Heart left ventricle (tissue), 16 donors: ENCODE measurements at regions not wholly inside any gene's neighbourhood (a gene's known extent, or its start where the extent isn't known, plus 50 kb on each side); places are given as distances from the start of the nearest gene placed in this dataset.

Experiments used
- ATAC-seq, 4 donors: fragments of 200-7000 bp; cut with Tn5 transposase; one replicate each; pipeline ENCODE4 v1.9.1; 2020 to 2022; ENCODE audit warnings: moderate library complexity in 4 of 4, mild to moderate bottlenecking in 3 of 4, moderate number of reproducible peaks in 1 of 4
- DNase-seq, 5 donors: peaks; one replicate each; pipeline ENCODE4 v3.0.0-alpha.2; 2020
- H3K27ac ChIP-seq, 12 donors: fragments of 200-600 bp; sonication (generic) in 4 of 12; one replicate each; pipeline versions ENCODE4 v1.5.0 to v1.8.0; 2016 to 2022; ENCODE audit warnings: mild to moderate bottlenecking in 2 of 12
- H3K27me3 ChIP-seq, 9 donors: fragments of 200-600 bp; sonication (generic) in 2 of 9; one replicate each; pipeline versions ENCODE4 v1.5.1 to v1.8.0; 2016 to 2022; ENCODE audit warnings: mild to moderate bottlenecking in 3 of 9
- H3K36me3 ChIP-seq, 9 donors: fragments of 200-600 bp; sonication (generic) in 2 of 9; one replicate each; pipeline versions ENCODE4 v1.5.0 to v1.8.0; 2018 to 2022; ENCODE audit warnings: mild to moderate bottlenecking in 2 of 9
- H3K4me1 ChIP-seq, 12 donors: fragments of 200-600 bp; sonication (generic) in 4 of 12; one replicate each; pipeline versions ENCODE4 v1.5.0 to v1.8.0; 2016 to 2022; ENCODE audit warnings: mild to moderate bottlenecking in 3 of 12
- H3K4me3 ChIP-seq, 12 donors: fragments of 200-600 bp; sonication (generic) in 4 of 12; one replicate each; pipeline versions ENCODE4 v1.5.0 to v1.8.0; 2017 to 2022; ENCODE audit warnings: mild to moderate bottlenecking in 9 of 12, moderate library complexity in 4 of 12
- H3K9me3 ChIP-seq, 12 donors: fragments of 200-600 bp; sonication (generic) in 4 of 12; one replicate each; pipeline versions ENCODE4 v1.5.0 to v1.8.0; 2016 to 2022; ENCODE audit warnings: mild to moderate bottlenecking in 1 of 12
- POLR2A ChIP-seq, 2 donors: fragments of 450-650 bp; IDR thresholded peaks; one replicate each; pipeline ENCODE4 v1.6.1; 2017; ENCODE audit warnings: antibody characterized with exemption in 2 of 2, mild to moderate bottlenecking in 2 of 2, moderate library complexity in 2 of 2
- WGBS, 4 donors: extraction: QIAGEN DNeasy Blood & Tissue Kit in 2 of 4; methylation state at CpG; one replicate each; pipeline versions ENCODE4 v1.1.5 to v1.1.7; 2013 to 2018; 5-methylcytosine and 5-hydroxymethylcytosine counted together
- intact Hi-C, 10 donors: fragments of 100-400 bp; cut with DNase I; formaldehyde crosslinking; loops; one replicate each; pipeline versions ENCODE4 v1.11.1 to v1.14.2; 2022
- TF ChIP-seq, protein P1 (sequence below), 12 donors: fragments of 200-600 bp; sonication (generic) in 4 of 12; IDR thresholded peaks; one replicate each; pipeline versions ENCODE4 v1.5.0 to v1.8.0; 2018 to 2022; ENCODE audit warnings: antibody characterized with exemption in 12 of 12, mild to moderate bottlenecking in 5 of 12
- donor health status: ischemic (EF 13 %, LVEDD 7.1; RV severe dilation, severe dysfunction).
- donor health status: healthy with polysubstance abuse.
- donor health status: DM: no; HTN: yes; CAD: no.
- donor health status: DM: no; HTN: no; CAD: no.
- donor health status: ischemic (EF 25% LVEDD 6.9; RV normal size, moderate dysfunction).
- donor health status: ischemic (EF 25% LVEDD 5.7; RV mildly dilated, moderate dysfunction).
- donor health status: healthy.
- donor health status: DM: yes; HTN: yes; CAD: no.
- donor health status: ischemic (EF 35%, LVEDD 5.7; RV mildly dilated, moderate dysfunction).
- donor health status: nonischemic (EF 11% LVEDD 7.7; RV severe dilation, severe dysfunction).
- donor health status: DM: yes; HTN: yes; CAD: no.
- donor health status: PGD.
- donor health status: ischemic (EF 29% LVEDD 5.4; RV normal size, mild dysfunction).
- donor health status: nonischemic (EF 23%, LVEDD 6.1; RV moderate dilation, normal function).

DNA sequence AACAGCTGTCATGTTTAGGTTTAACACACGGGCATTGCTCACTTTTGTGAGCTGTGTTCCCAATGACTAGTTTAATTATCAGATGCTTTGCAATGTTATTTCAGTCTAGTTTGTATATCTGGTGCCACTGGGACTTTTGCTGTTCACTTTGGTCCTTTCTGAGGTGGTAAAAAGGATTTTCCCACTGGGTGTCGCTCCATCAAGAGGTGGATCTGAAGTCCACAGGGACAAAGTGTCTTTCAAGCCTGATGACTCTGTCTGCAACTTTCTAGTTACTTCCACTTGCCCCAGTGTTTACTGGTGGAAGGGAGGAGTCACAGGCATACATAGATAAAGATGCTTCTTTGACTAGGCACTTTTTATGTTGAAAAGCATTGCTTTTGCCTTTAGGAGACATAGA, 242.2 kb downstream of the HGF start:
- ATAC-seq (no peak), DNase-seq (no peak)
- Histone ChIP-seq H3K27ac (no peak overlapping the region), H3K27me3 (no peaks in the 10 kb centered on the region), H3K36me3 (no peaks in the 10 kb centered on the region), H3K4me1 (no peaks in the 10 kb centered on the region), H3K4me3 (no peak overlapping the region), H3K9me3 (no peaks in the 10 kb centered on the region)
- TF ChIP-seq, protein P1, sequence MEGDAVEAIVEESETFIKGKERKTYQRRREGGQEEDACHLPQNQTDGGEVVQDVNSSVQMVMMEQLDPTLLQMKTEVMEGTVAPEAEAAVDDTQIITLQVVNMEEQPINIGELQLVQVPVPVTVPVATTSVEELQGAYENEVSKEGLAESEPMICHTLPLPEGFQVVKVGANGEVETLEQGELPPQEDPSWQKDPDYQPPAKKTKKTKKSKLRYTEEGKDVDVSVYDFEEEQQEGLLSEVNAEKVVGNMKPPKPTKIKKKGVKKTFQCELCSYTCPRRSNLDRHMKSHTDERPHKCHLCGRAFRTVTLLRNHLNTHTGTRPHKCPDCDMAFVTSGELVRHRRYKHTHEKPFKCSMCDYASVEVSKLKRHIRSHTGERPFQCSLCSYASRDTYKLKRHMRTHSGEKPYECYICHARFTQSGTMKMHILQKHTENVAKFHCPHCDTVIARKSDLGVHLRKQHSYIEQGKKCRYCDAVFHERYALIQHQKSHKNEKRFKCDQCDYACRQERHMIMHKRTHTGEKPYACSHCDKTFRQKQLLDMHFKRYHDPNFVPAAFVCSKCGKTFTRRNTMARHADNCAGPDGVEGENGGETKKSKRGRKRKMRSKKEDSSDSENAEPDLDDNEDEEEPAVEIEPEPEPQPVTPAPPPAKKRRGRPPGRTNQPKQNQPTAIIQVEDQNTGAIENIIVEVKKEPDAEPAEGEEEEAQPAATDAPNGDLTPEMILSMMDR (IDR thresholded peaks at IDR 0.05), result no peak
- TF ChIP-seq POLR2A (IDR thresholded peaks at IDR 0.05), result no peak
- 56 to 85% (median 81%) methylated on average over 2 of the region's 2 CpGs for WGBS, 4 donors
- intact Hi-C loops, result no loop called here

DNA sequence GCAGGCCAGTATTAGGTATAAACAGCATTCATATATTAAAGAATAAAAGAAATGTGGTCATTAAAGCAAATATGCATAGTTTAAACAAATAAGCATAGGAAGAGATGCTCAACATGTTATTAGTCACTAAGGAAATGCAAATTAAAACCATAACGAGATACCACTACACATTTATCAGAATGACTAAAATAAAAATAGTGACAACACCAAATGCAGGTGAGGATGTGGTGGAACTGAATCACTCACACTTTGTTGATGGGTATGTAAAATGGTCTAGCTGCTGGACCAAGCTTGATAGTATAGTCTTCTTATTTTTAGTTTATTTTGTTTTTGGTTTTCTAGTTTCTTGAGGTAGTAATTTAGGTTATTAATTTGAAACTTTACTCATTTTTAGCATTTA, 242.9 kb downstream of the HGF start:
- Histone ChIP-seq H3K4me3 (no peak overlapping the region), H3K27me3 (no peaks in the 10 kb centered on the region), H3K36me3 (no peaks in the 10 kb centered on the region), H3K4me1 (no peaks in the 10 kb centered on the region), H3K27ac (no peak overlapping the region), H3K9me3 (no peaks in the 10 kb centered on the region)
- TF ChIP-seq POLR2A (IDR thresholded peaks at IDR 0.05), result no peak
- TF ChIP-seq, protein P1 (IDR thresholded peaks at IDR 0.05), result no peak
- no peak for DNase-seq
- ATAC-seq, result no peak
- WGBS, 4 donors, result 69 to 85% (median 75%) methylated on average over 1 of the region's 1 CpG
- intact Hi-C loops, result no loop called here

DNA sequence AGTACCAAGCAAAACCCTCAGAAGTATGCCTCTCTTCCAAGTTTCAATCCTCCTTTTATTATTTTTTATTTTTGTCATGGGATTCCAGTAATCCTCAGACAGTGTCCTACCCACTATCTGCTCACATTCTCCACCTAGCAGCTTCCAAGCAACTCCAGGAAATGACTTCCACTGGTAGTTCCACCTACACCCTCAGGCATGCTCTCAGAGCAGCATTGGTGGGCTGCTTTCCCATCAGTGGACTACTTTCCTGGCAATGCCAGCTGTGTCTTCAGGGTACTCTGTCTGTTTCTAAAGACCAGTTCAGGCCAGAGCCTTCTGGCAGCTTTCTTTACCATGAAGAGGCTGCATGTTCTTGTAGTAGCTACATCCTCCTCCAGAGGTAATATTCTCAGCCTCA, 244.0 kb downstream of the HGF start:
- Histone ChIP-seq H3K27me3 (no peaks in the 10 kb centered on the region), H3K9me3 (no peaks in the 10 kb centered on the region), H3K4me1 (no peaks in the 10 kb centered on the region), H3K27ac (no peak overlapping the region), H3K4me3 (no peak overlapping the region), H3K36me3 (no peaks in the 10 kb centered on the region)
- DNase-seq, result no peak
- TF ChIP-seq, protein P1 (IDR thresholded peaks at IDR 0.05), result no peak
- no peak for TF ChIP-seq POLR2A (IDR thresholded peaks at IDR 0.05)
- intact Hi-C loops, result no loop called here
- ATAC-seq, result no peak

DNA sequence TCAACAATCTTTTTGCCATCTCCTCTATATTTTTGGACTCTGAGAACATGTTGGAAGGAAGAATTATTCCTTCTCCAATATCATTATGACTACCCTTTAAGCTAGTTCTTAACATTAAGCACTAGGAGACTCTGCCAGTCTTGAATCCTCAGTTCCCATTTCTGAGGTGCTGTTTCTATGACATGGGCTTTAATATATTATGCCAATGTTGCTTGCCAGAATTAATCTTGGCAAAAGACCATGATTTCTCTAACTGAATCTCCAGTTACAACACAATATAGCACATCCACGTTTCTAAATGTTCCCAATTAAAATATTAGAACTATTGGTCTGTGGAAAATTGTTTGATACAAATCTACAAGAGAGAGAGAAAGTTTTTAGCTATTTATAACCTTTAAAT, 250.0 kb downstream of the HGF start:
- TF ChIP-seq, protein P1 (IDR thresholded peaks at IDR 0.05), result no peak
- TF ChIP-seq POLR2A (IDR thresholded peaks at IDR 0.05), result no peak
- no peaks in the 10 kb centered on the region for H3K36me3 ChIP-seq
- no peak for DNase-seq
- H3K4me3 ChIP-seq, result no peak overlapping the region
- intact Hi-C loops, result no loop called here
- no peaks in the 10 kb centered on the region for H3K4me1 ChIP-seq
- no peaks in the 10 kb centered on the region for H3K9me3 ChIP-seq
- no peak overlapping the region for H3K27ac ChIP-seq
- no peak for ATAC-seq
- H3K27me3 ChIP-seq, result no peaks in the 10 kb centered on the region
- WGBS, 4 donors, result 21 to 43% (median 29%) methylated on average over 1 of the region's 1 CpG
